Neural crest cell (in vitro differentiated cells): ENCODE measurements at regions not wholly inside any gene's neighbourhood (a gene's known extent, or its start where the extent isn't known, plus 50 kb on each side); places are given as distances from the start of the nearest gene placed in this dataset.
"Not testable (repeated sequence)": the region's sequence is repeated elsewhere in the genome, so short reads cannot be mapped to it uniquely, and the experiment has no call there.

Experiments used
- DNase-seq: peaks from one replicate; pipeline ENCODE4 v3.0.0; 2021; ENCODE audit warnings: low read depth, mixed read lengths, low spot score
- H3K27ac Mint-ChIP-seq: one replicate; pipeline ENCODE4 v1.8.0; 2021; ENCODE audit warnings: mild to moderate bottlenecking, mixed read lengths; ENCODE audit not compliant: unreplicated experiment
- H3K27me3 Mint-ChIP-seq: 2 replicates; pipeline ENCODE4 v1.8.0; 2021; ENCODE audit warnings: low read depth, mild to moderate bottlenecking, mixed read lengths
- H3K36me3 Mint-ChIP-seq: 2 replicates; pipeline ENCODE4 v1.8.0; 2021; ENCODE audit warnings: low read depth, mild to moderate bottlenecking, mixed read lengths
- H3K4me1 Mint-ChIP-seq: 2 replicates; pipeline ENCODE4 v1.8.0; 2021; ENCODE audit warnings: mixed read lengths
- H3K4me3 Mint-ChIP-seq: one replicate; pipeline ENCODE4 v1.8.0; 2021; ENCODE audit warnings: mild to moderate bottlenecking, mixed read lengths
- H3K9me3 Mint-ChIP-seq: 2 replicates; pipeline ENCODE4 v1.8.0; 2021; ENCODE audit warnings: mixed read lengths
- TF ChIP-seq, protein P1 (sequence below): fragments of 200-600 bp; sonication (generic); conservative IDR thresholded peaks from 2 replicates; pipeline ENCODE4 v1.5.0; 2021; ENCODE audit warnings: antibody characterized with exemption, mild to moderate bottlenecking

DNA sequence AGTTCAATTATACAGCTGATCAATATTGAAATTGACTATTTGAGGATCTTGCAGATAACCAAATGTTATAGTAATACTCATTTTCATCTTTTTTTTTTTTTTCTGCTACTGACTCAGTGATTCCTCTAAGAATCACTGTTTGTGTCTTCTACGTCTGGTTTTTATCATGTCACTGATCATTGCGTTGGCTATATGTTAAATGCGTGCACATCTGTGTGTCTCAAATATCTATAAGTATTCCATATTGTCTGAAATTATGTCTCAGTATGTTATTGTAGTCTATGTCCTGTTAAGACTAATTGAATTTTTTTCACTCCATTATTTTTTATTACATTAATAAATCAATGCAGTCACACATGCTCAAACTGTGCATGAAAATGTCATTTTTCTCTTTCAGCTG is 200.5 kb downstream of the PCDH20 start:
- no peak overlapping the region for H3K4me3 Mint-ChIP-seq
- no peak overlapping the region for H3K27ac Mint-ChIP-seq
- TF ChIP-seq, protein P1, sequence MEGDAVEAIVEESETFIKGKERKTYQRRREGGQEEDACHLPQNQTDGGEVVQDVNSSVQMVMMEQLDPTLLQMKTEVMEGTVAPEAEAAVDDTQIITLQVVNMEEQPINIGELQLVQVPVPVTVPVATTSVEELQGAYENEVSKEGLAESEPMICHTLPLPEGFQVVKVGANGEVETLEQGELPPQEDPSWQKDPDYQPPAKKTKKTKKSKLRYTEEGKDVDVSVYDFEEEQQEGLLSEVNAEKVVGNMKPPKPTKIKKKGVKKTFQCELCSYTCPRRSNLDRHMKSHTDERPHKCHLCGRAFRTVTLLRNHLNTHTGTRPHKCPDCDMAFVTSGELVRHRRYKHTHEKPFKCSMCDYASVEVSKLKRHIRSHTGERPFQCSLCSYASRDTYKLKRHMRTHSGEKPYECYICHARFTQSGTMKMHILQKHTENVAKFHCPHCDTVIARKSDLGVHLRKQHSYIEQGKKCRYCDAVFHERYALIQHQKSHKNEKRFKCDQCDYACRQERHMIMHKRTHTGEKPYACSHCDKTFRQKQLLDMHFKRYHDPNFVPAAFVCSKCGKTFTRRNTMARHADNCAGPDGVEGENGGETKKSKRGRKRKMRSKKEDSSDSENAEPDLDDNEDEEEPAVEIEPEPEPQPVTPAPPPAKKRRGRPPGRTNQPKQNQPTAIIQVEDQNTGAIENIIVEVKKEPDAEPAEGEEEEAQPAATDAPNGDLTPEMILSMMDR, result no peak
- no peaks in the 10 kb centered on the region for H3K4me1 Mint-ChIP-seq
- DNase-seq, result no peak
- no peaks in the 10 kb centered on the region for H3K9me3 Mint-ChIP-seq
- no peaks in the 10 kb centered on the region for H3K36me3 Mint-ChIP-seq
- H3K27me3 Mint-ChIP-seq, result peaks cover 17% of the 10 kb centered on the region

DNA sequence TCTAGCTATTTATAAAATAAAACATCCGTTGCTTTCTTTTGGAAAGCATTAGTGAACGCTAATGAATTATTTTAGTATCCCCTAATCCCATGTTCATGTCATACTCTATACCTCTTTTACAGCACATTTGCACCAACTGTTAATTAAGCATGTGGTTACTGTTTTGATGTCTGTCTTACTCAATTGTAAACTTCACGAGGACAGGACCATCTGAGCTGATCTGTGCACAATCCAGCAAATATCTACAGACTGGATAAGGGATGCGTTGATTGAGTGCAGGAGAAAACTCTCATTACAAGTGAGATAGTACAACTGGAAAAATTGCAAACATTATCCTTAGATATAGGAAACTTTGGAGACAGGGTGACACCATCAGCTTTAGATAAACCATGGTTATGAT is 201.1 kb downstream of the PCDH20 start:
- Mint-ChIP-seq H3K27ac (no peak overlapping the region), H3K9me3 (no peaks in the 10 kb centered on the region), H3K36me3 (no peaks in the 10 kb centered on the region), H3K27me3 (peaks cover 16% of the 10 kb centered on the region), H3K4me1 (no peaks in the 10 kb centered on the region), H3K4me3 (no peak overlapping the region)
- DNase-seq, result no peak
- TF ChIP-seq, protein P1, result no peak

DNA sequence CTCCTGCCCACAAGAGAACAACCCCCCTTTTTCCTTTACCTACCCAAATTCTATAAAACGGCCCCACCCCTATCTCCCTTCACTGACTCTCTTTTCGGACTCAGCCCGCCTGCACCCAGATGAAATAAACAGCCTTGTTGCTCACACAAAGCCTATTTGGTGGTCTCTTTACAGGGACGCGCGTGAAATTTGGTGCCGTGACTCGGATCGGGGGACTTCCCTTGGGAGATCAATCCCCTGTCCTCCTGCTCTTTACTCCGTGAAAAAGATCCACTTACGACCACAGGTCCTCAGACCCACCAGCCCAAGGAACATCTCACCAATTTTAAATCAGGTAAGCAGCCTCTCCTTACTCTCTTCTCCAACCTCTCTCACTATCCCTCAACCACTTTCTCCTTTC is 209.8 kb downstream of the PCDH20 start:
- not testable (repeated sequence) for H3K27me3 Mint-ChIP-seq

DNA sequence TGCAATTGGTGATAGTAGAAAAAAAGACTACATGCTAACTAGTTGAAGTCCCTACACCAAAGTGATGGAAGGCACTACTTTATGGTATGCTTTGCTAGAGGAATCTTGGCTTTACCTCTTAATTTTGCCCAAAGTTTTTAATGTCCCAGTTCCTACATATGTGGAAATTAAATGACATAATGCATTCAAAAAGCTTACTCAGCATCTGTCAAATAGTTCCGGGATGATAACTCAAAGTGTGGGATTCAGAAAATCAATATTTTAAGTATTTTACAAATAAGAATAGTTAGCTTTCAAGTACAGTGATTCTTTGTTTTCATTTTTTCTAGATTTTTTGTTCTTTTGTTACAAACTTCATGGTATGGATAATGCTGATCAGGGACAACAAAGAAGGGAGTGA is 211.6 kb downstream of the PCDH20 start:
- no peaks in the 10 kb centered on the region for H3K9me3 Mint-ChIP-seq
- no peak overlapping the region for H3K4me3 Mint-ChIP-seq
- TF ChIP-seq, protein P1, result no peak
- H3K27me3 Mint-ChIP-seq, result no peaks in the 10 kb centered on the region
- no peaks in the 10 kb centered on the region for H3K36me3 Mint-ChIP-seq
- no peaks in the 10 kb centered on the region for H3K4me1 Mint-ChIP-seq
- H3K27ac Mint-ChIP-seq, result no peak overlapping the region
- no peak for DNase-seq

More for the DNA sequence above, 209.8 kb downstream of the PCDH20 start:
- not testable (repeated sequence) for H3K27ac Mint-ChIP-seq, H3K9me3 Mint-ChIP-seq, H3K4me1 Mint-ChIP-seq, H3K4me3 Mint-ChIP-seq, DNase-seq, H3K36me3 Mint-ChIP-seq

DNA sequence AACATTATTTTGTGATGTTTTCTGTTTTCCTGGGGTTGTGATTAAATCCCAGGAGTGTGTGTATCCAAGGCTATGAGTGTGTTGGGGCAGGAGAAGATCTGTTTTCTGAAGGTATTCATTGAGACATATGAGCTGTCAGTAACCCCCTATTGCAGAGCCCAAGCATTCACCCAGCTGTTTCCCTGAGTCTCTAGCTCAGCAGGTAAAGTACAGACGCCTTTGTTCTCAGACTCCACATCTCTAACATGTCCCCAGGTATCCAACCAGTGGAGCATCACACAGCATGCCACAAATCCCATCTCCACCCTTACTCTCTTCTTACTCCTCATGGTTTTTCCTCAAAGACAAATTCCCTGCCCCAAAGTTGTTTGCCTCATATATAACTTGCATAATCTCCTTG is 213.6 kb downstream of the PCDH20 start:
- Mint-ChIP-seq H3K4me1 (no peaks in the 10 kb centered on the region), H3K4me3 (no peak overlapping the region), H3K27me3 (no peaks in the 10 kb centered on the region), H3K36me3 (no peaks in the 10 kb centered on the region), H3K9me3 (no peaks in the 10 kb centered on the region), H3K27ac (no peak overlapping the region)
- no peak for DNase-seq
- TF ChIP-seq, protein P1, result no peak

DNA sequence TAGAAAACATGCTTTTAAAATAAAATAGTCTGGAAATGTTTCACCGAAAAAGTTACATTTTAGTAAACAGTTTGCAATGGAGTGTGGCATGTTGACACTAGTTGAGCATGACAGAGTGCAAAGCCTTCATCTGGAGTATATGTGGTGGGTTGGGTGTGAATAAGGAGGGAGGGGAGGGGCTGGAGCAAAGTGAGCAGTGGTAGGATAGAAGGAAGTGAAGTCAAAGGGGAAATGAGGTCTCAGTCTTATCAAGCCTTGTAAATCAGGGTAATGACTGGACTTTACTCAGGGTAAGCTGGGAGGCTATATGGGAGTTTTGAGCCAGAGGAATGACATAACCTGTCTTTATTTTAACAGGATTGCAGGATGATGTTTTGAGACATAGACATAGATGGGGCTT is 222.8 kb downstream of the PCDH20 start:
- H3K27me3 Mint-ChIP-seq, result no peaks in the 10 kb centered on the region
- no peak overlapping the region for H3K27ac Mint-ChIP-seq
- DNase-seq, result no peak
- no peak overlapping the region for H3K4me3 Mint-ChIP-seq
- no peaks in the 10 kb centered on the region for H3K36me3 Mint-ChIP-seq
- TF ChIP-seq, protein P1, result no peak
- H3K4me1 Mint-ChIP-seq, result no peaks in the 10 kb centered on the region
- peaks cover 3% of the 10 kb centered on the region for H3K9me3 Mint-ChIP-seq
